ENCODE measurements at regions not wholly inside any gene's neighbourhood (a gene's known extent, or its start where the extent isn't known, plus 50 kb on each side); places are given as distances from the start of the nearest gene placed in this dataset.

GRCh38 chr7:13189668-13190067 is 502.2 kb downstream of the ARL4A start:
- no peaks in the 10 kb centered on the region for H3K4me1 Mint-ChIP-seq
- ChIA-PET CTCF (no interaction called here), POLR2A (no interaction called here)
- DNase-seq (no peak), ATAC-seq (no peak)
- no peak overlapping the region for H3K4me3 Mint-ChIP-seq
- no peaks in the 10 kb centered on the region for H3K9me3 Mint-ChIP-seq
- no peak overlapping the region for H3K27ac Mint-ChIP-seq
- peaks cover 0 to 11% (median 5%) of the 10 kb centered on the region in 5 donors for H3K27me3 Mint-ChIP-seq
- intact Hi-C loops (cut with micrococcal nuclease), result loop anchor here in 1 of 2 donors (5.0 kb wide), 1 partner anchor 197 kb away; no protein-coding TSS in a partner anchor
- no peaks in the 10 kb centered on the region for H3K36me3 ChIP-seq (ENCODE audit: control insufficient read depth in 2 of 3, insufficient read depth in 3 of 3, low read length in 3 of 3)
- no peak overlapping the region for H3K4me3 ChIP-seq (ENCODE audit: low read length)
- H3K4me1 ChIP-seq (ENCODE audit: control insufficient read depth in 2 of 2, insufficient read depth in 2 of 2, low read length in 2 of 2), result no peaks in the 10 kb centered on the region
- H3K27ac ChIP-seq (ENCODE audit: low read depth, low read length), result no peak overlapping the region
- H3K9me3 ChIP-seq (ENCODE audit: control insufficient read depth in 2 of 3, low read length in 3 of 3), result no peaks in the 10 kb centered on the region
- H3K27me3 ChIP-seq (ENCODE audit: control insufficient read depth in 2 of 2, insufficient read depth in 2 of 2, low read length in 2 of 2), result no peaks in the 10 kb centered on the region
- no peaks in the 10 kb centered on the region for H3K36me3 Mint-ChIP-seq

GRCh38 chr7:13197501-13197900 is 510.1 kb downstream of the ARL4A start:
- ChIA-PET CTCF (no interaction called here), POLR2A (no interaction called here)
- H3K4me1 ChIP-seq (ENCODE audit: control insufficient read depth in 2 of 2, insufficient read depth in 2 of 2, low read length in 2 of 2), result no peaks in the 10 kb centered on the region
- Mint-ChIP-seq H3K36me3 (no peaks in the 10 kb centered on the region), H3K9me3 (peaks cover 0 to 3% (median 0%) of the 10 kb centered on the region in 11 donors), H3K4me3 (no peak overlapping the region), H3K27ac (no peak overlapping the region), H3K27me3 (peaks cover 0 to 22% (median 3%) of the 10 kb centered on the region in 5 donors), H3K4me1 (no peaks in the 10 kb centered on the region)
- DNase-seq (no peak), ATAC-seq (no peak)
- H3K36me3 ChIP-seq (ENCODE audit: control insufficient read depth in 2 of 3, insufficient read depth in 3 of 3, low read length in 3 of 3), result no peaks in the 10 kb centered on the region
- no peak overlapping the region for H3K4me3 ChIP-seq (ENCODE audit: low read length)
- H3K27ac ChIP-seq (ENCODE audit: low read depth, low read length), result no peak overlapping the region
- H3K27me3 ChIP-seq (ENCODE audit: control insufficient read depth in 2 of 2, insufficient read depth in 2 of 2, low read length in 2 of 2), result no peaks in the 10 kb centered on the region
- intact Hi-C loops (cut with micrococcal nuclease), result no loop called here
- H3K9me3 ChIP-seq (ENCODE audit: control insufficient read depth in 2 of 3, low read length in 3 of 3), result no peaks in the 10 kb centered on the region

GRCh38 chr7:13198036-13198435 is 510.6 kb downstream of the ARL4A start:
- Mint-ChIP-seq H3K4me3 (no peak overlapping the region), H3K27ac (no peak overlapping the region), H3K36me3 (no peaks in the 10 kb centered on the region), H3K27me3 (peaks cover 0 to 22% (median 3%) of the 10 kb centered on the region in 5 donors), H3K4me1 (no peaks in the 10 kb centered on the region), H3K9me3 (peaks cover 0 to 3% (median 0%) of the 10 kb centered on the region in 11 donors)
- ATAC-seq, result no peak
- no peak overlapping the region for H3K27ac ChIP-seq (ENCODE audit: low read depth, low read length)
- CTCF ChIA-PET, result no interaction called here
- DNase-seq, result no peak
- POLR2A ChIA-PET, result no interaction called here
- H3K4me3 ChIP-seq (ENCODE audit: low read length), result no peak overlapping the region
- no peaks in the 10 kb centered on the region for H3K4me1 ChIP-seq (ENCODE audit: control insufficient read depth in 2 of 2, insufficient read depth in 2 of 2, low read length in 2 of 2)
- H3K9me3 ChIP-seq (ENCODE audit: control insufficient read depth in 2 of 3, low read length in 3 of 3), result no peaks in the 10 kb centered on the region
- intact Hi-C loops (cut with micrococcal nuclease), result no loop called here
- H3K27me3 ChIP-seq (ENCODE audit: control insufficient read depth in 2 of 2, insufficient read depth in 2 of 2, low read length in 2 of 2), result no peaks in the 10 kb centered on the region
- no peaks in the 10 kb centered on the region for H3K36me3 ChIP-seq (ENCODE audit: control insufficient read depth in 2 of 3, insufficient read depth in 3 of 3, low read length in 3 of 3)

GRCh38 chr7:13198727-13199126 is 511.3 kb downstream of the ARL4A start:
- intact Hi-C loops (cut with micrococcal nuclease), result no loop called here
- H3K36me3 ChIP-seq (ENCODE audit: control insufficient read depth in 2 of 3, insufficient read depth in 3 of 3, low read length in 3 of 3), result no peaks in the 10 kb centered on the region
- no peak for ATAC-seq
- no peak overlapping the region for H3K4me3 ChIP-seq (ENCODE audit: low read length)
- H3K9me3 ChIP-seq (ENCODE audit: control insufficient read depth in 2 of 3, low read length in 3 of 3), result no peaks in the 10 kb centered on the region
- no peaks in the 10 kb centered on the region for H3K4me1 Mint-ChIP-seq
- H3K36me3 Mint-ChIP-seq, result no peaks in the 10 kb centered on the region
- no peak overlapping the region for H3K27ac Mint-ChIP-seq
- peaks cover 0 to 22% (median 3%) of the 10 kb centered on the region in 5 donors for H3K27me3 Mint-ChIP-seq
- H3K27ac ChIP-seq (ENCODE audit: low read depth, low read length), result no peak overlapping the region
- DNase-seq, result no peak
- POLR2A ChIA-PET, result no interaction called here
- no peak overlapping the region for H3K4me3 Mint-ChIP-seq
- no peaks in the 10 kb centered on the region for H3K27me3 ChIP-seq (ENCODE audit: control insufficient read depth in 2 of 2, insufficient read depth in 2 of 2, low read length in 2 of 2)
- no peaks in the 10 kb centered on the region for H3K4me1 ChIP-seq (ENCODE audit: control insufficient read depth in 2 of 2, insufficient read depth in 2 of 2, low read length in 2 of 2)
- CTCF ChIA-PET, result no interaction called here
- H3K9me3 Mint-ChIP-seq, result peaks cover 0 to 3% (median 0%) of the 10 kb centered on the region in 11 donors

GRCh38 chr7:13201628-13202027 is 514.2 kb downstream of the ARL4A start:
- H3K27me3 ChIP-seq (ENCODE audit: control insufficient read depth in 2 of 2, insufficient read depth in 2 of 2, low read length in 2 of 2), result no peaks in the 10 kb centered on the region
- no peak overlapping the region for H3K27ac ChIP-seq (ENCODE audit: low read depth, low read length)

GRCh38 chr7:13217768-13218167 is 530.3 kb downstream of the ARL4A start:
- no peaks in the 10 kb centered on the region for H3K9me3 ChIP-seq (ENCODE audit: control insufficient read depth in 2 of 3, low read length in 3 of 3)
- DNase-seq (no peak), ATAC-seq (no peak)
- CTCF ChIA-PET, result no interaction called here
- H3K36me3 ChIP-seq (ENCODE audit: control insufficient read depth in 2 of 3, insufficient read depth in 3 of 3, low read length in 3 of 3), result no peaks in the 10 kb centered on the region
- POLR2A ChIA-PET, result no interaction called here
- no peaks in the 10 kb centered on the region for H3K4me1 ChIP-seq (ENCODE audit: control insufficient read depth in 2 of 2, insufficient read depth in 2 of 2, low read length in 2 of 2)
- H3K9me3 Mint-ChIP-seq, result no peaks in the 10 kb centered on the region
- H3K4me3 ChIP-seq (ENCODE audit: low read length), result no peak overlapping the region
- H3K4me1 Mint-ChIP-seq, result no peaks in the 10 kb centered on the region
- H3K27me3 ChIP-seq (ENCODE audit: control insufficient read depth in 2 of 2, insufficient read depth in 2 of 2, low read length in 2 of 2), result no peaks in the 10 kb centered on the region
- H3K27ac ChIP-seq (ENCODE audit: low read depth, low read length), result no peak overlapping the region
- H3K27me3 Mint-ChIP-seq, result peaks cover 0 to 11% (median 0%) of the 10 kb centered on the region in 5 donors
- no peak overlapping the region for H3K27ac Mint-ChIP-seq
- no peak overlapping the region for H3K4me3 Mint-ChIP-seq
- intact Hi-C loops (cut with micrococcal nuclease), result no loop called here
- H3K36me3 Mint-ChIP-seq, result no peaks in the 10 kb centered on the region

More at GRCh38 chr7:13201628-13202027, 514.2 kb downstream of the ARL4A start:
- no peak overlapping the region for H3K27ac Mint-ChIP-seq
- H3K4me1 Mint-ChIP-seq, result no peaks in the 10 kb centered on the region
- ChIA-PET CTCF (no interaction called here), POLR2A (interaction anchor here (0.6 kb wide), 1 partner anchor 93 kb away, joined by 3 read pairs; no protein-coding TSS in a partner anchor)
- intact Hi-C loops (cut with micrococcal nuclease), result no loop called here
- peaks cover 0 to 3% (median 0%) of the 10 kb centered on the region in 11 donors for H3K9me3 Mint-ChIP-seq
- Histone ChIP-seq H3K4me1 (ENCODE audit: control insufficient read depth in 2 of 2, insufficient read depth in 2 of 2, low read length in 2 of 2) (no peaks in the 10 kb centered on the region), H3K36me3 (ENCODE audit: control insufficient read depth in 2 of 3, insufficient read depth in 3 of 3, low read length in 3 of 3) (no peaks in the 10 kb centered on the region), H3K4me3 (ENCODE audit: low read length) (no peak overlapping the region), H3K9me3 (ENCODE audit: control insufficient read depth in 2 of 3, low read length in 3 of 3) (no peaks in the 10 kb centered on the region)
- H3K27me3 Mint-ChIP-seq, result peaks cover 0 to 32% (median 6%) of the 10 kb centered on the region in 5 donors
- H3K36me3 Mint-ChIP-seq, result no peaks in the 10 kb centered on the region
- DNase-seq, result no peak
- ATAC-seq, result no peak
- H3K4me3 Mint-ChIP-seq, result no peak overlapping the region

GRCh38 chr7:13225068-13225467 is 537.6 kb downstream of the ARL4A start:
- Histone ChIP-seq H3K36me3 (ENCODE audit: control insufficient read depth in 2 of 3, insufficient read depth in 3 of 3, low read length in 3 of 3) (no peaks in the 10 kb centered on the region), H3K9me3 (ENCODE audit: control insufficient read depth in 2 of 3, low read length in 3 of 3) (no peaks in the 10 kb centered on the region), H3K4me1 (ENCODE audit: control insufficient read depth in 2 of 2, insufficient read depth in 2 of 2, low read length in 2 of 2) (no peaks in the 10 kb centered on the region), H3K4me3 (ENCODE audit: low read length) (no peak overlapping the region), H3K27ac (ENCODE audit: low read depth, low read length) (no peak overlapping the region), H3K27me3 (ENCODE audit: control insufficient read depth in 2 of 2, insufficient read depth in 2 of 2, low read length in 2 of 2) (no peaks in the 10 kb centered on the region)
- Mint-ChIP-seq H3K9me3 (peaks cover 0 to 2% (median 0%) of the 10 kb centered on the region in 11 donors), H3K27me3 (peaks cover 0 to 7% (median 0%) of the 10 kb centered on the region in 5 donors), H3K36me3 (no peaks in the 10 kb centered on the region), H3K27ac (no peak overlapping the region), H3K4me3 (no peak overlapping the region), H3K4me1 (no peaks in the 10 kb centered on the region)
- intact Hi-C loops (cut with micrococcal nuclease), result no loop called here
- CTCF ChIA-PET, result interaction anchor here (0.7 kb wide), 1 partner anchor 413 kb away, joined by 3 read pairs; no protein-coding TSS in a partner anchor
- DNase-seq (no peak), ATAC-seq (no peak)
- POLR2A ChIA-PET, result no interaction called here
